Epithelial cell of proximal tubule (primary cell): ENCODE measurements at regions not wholly inside any gene's neighbourhood (a gene's known extent, or its start where the extent isn't known, plus 50 kb on each side); places are given as distances from the start of the nearest gene placed in this dataset.
"Not testable (repeated sequence)": the region's sequence is repeated elsewhere in the genome, so short reads cannot be mapped to it uniquely, and the experiment has no call there.

Experiments used
- DNase-seq: peaks from one replicate; pipeline ENCODE4 v3.0.0-alpha.2; 2011; ENCODE audit warnings: low read depth
- H3K4me3 ChIP-seq: 2 replicates; pipeline ENCODE4 v1.5.1; 2011; ENCODE audit warnings: low read depth, mild to moderate bottlenecking, low read length
- TF ChIP-seq, protein P1 (sequence below): conservative IDR thresholded peaks from 2 replicates; pipeline ENCODE4 v1.5.1; 2012; ENCODE audit warnings: low read depth, mild to moderate bottlenecking, low read length

DNA sequence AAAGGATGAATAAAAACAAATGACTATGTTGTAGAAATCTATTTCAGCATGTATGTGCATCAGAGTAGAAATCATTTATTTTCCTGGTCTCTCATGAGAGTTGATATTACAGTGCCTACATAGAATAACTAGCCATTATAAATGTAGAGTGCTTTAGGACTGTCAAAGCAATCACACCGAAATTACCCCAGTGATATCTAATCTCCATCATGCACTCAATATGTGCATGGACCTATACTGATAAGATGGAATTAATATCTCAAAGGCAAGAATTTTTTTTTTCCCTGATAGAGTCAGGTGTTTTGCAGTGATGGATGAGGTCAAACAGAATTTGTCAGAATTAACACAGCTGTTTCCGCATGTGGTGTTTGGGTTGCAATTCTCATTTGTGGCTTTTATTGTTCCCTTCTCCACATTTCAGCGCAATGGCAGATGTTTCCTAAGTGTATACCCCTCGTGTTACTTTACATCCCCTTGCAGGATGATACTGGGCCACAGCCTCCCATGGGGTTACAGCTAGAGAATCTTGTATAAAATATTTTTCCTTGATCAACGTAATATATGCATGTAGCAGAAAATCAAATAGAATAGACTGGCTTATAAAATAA, 298.8 kb downstream of the RASEF start:
- H3K4me3 ChIP-seq = no peak overlapping the region
- no peak for DNase-seq
- TF ChIP-seq, protein P1, sequence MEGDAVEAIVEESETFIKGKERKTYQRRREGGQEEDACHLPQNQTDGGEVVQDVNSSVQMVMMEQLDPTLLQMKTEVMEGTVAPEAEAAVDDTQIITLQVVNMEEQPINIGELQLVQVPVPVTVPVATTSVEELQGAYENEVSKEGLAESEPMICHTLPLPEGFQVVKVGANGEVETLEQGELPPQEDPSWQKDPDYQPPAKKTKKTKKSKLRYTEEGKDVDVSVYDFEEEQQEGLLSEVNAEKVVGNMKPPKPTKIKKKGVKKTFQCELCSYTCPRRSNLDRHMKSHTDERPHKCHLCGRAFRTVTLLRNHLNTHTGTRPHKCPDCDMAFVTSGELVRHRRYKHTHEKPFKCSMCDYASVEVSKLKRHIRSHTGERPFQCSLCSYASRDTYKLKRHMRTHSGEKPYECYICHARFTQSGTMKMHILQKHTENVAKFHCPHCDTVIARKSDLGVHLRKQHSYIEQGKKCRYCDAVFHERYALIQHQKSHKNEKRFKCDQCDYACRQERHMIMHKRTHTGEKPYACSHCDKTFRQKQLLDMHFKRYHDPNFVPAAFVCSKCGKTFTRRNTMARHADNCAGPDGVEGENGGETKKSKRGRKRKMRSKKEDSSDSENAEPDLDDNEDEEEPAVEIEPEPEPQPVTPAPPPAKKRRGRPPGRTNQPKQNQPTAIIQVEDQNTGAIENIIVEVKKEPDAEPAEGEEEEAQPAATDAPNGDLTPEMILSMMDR = no peak

DNA sequence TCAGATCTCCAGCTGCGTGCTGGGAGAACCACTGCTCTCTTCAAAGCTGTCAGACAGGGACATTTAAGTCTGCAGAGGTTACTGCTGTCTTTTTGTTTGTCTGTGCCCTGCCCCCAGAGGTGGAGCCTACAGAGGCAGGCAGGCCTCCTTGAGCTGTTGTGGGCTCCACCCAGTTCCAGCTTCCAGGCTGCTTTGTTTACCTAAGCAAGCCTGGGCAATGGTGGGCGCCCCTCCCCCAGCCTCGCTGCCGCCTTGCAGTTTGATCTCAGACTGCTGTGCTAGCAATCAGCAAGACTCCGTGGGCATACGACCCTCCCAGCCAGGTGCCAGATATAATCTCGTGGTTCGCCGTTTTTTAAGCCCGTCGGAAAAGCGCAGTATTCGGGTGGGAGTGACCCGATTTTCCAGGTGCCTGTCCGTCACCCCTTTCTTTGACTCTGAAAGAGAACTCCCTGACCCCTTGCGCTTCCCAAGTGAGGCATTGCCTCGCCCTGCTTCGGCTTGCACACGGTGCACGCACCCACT, 288.2 kb downstream of the RASEF start:
- H3K4me3 ChIP-seq, DNase-seq: not testable (repeated sequence)

DNA sequence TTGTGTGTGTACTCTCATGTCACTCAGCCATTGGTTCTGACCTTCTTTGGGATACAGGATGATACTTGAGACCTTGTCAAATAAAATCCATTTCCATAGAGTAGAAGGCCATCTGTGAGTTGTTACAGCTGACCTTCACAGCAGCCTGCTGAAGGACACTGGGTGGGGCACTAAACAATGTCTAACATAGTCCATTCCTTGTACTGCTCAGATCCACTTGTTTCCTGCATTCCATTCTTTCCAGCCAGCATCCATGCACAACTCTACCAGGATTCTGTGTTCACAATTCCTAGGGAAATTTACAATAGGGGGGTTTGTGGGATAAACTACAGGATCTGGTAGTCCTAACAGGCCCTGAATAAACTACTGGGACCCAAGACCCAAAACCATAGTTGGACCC, 286.4 kb downstream of the RASEF start:
- H3K4me3 ChIP-seq = no peak overlapping the region
- TF ChIP-seq, protein P1 = no peak
- no peak for DNase-seq

DNA sequence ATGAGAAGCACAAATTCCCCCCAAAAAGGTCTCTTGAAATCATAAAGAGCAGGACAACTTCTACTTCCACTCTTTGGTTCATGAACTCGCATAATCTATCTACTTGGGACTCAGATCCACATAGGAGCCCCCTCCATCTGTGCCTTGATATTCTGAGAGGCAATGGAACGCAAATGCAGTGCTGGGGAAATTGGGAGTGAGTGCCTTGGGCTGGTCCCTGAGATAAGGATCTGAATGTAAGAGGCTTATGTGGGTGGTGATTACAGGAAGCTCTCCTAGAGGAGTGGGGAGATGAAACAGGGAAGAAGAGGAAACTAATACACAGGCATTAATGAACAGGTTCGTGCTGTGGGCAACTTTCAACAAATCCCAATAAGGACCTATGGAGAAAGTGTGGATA, 285.6 kb downstream of the RASEF start:
- DNase-seq = no peak
- TF ChIP-seq, protein P1 = no peak
- H3K4me3 ChIP-seq = no peak overlapping the region

DNA sequence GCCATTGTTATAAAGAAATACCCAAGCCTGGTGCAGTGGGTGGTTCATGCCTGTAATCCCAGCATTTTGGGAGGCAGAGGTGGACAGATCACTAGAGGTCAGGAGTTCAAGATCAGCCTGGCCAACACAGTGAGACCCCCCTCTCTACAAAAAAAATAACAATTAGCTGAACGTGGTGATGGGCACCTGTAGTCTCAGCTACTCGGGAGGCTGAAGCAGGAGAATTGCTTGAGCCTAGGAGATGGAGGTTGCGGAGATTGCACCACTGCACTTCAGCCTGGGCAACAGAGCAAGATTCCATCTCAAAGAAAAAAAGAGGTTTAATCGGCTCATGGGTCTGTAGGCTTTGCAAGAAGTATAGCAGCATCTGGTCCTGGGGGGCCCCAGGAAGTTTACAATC, 284.0 kb downstream of the RASEF start:
- not testable (repeated sequence) for H3K4me3 ChIP-seq, DNase-seq

DNA sequence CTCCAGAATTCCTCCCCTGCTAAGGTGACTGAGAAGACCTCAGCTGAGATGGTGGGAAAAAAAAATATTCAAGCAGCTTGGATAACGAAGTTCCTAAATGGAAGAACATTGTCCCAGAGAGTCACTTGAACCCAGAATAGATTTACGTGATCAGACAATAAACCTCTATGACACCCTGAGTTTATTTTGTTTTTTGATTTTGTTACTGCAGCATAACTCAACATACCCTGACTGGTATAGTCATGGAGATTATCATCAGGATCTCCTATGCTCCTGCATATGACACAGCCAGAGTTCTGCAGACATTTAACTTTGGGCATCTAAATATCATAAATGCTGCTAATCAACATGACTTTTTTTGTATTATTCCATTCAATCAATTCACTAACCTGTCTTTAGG, 282.9 kb downstream of the RASEF start:
- no peak for DNase-seq
- no peak overlapping the region for H3K4me3 ChIP-seq
- TF ChIP-seq, protein P1 = no peak

DNA sequence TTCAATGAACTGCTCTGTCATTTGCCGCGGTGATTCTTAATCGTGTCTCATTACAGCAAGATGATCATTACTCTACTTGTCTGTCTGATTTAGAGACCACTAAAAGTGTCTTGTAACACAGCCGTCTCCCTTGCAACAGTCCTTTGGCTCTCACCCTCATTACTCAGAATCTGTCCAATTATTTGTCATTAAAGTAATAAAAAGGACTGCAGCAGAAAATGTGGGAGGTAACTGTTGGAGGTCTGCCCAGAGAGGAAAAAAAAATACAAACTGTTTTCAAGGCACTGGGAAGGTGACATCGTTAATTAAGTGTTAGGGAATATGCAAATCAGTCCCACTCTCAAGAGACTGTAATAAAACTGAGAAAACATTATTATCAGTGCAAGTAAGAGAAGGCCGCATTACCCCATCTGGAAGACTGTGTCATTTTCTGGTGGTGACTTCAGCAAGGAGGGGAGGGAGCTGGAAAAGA, 281.0 kb downstream of the RASEF start:
- no peak for DNase-seq
- TF ChIP-seq, protein P1 = no peak
- H3K4me3 ChIP-seq = no peak overlapping the region

DNA sequence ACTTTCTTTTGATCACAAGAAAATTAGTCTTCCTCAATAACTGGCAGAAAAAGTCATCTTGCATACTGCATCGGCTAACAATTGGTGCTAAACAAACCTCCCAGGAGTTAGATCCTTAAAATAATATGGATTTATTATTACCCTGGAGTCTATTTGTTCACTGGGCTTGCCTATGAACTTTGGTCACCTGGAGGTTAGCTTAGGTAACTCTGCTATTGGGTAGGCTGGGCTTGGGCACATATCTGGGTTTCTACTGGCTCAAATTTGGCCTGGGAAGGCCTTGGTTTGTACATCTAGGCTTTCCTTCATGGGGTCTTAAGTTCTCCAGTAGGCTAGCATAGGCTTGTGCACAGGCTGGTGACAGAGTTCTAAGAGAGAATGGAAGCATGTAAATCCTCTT, 279.9 kb downstream of the RASEF start:
- DNase-seq = no peak
- TF ChIP-seq, protein P1 = no peak
- H3K4me3 ChIP-seq = no peak overlapping the region
